Ovary (tissue), 3 donors: ENCODE measurements at regions not wholly inside any gene's neighbourhood (a gene's known extent, or its start where the extent isn't known, plus 50 kb on each side); places are given as distances from the start of the nearest gene placed in this dataset.

Source experiments
- CTCF ChIP-seq, 3 donors: fragments of 450-650 bp in 2 of 3; fragments of 200-600 bp in 1 of 3; IDR thresholded peaks; one replicate each; pipeline versions ENCODE4 v1.5.1 to v1.8.0; 2016 to 2022; ENCODE audit warnings: antibody characterized with exemption in 3 of 3, mild to moderate bottlenecking in 1 of 3
- EP300 ChIP-seq: sonication (generic); formaldehyde crosslinking; IDR thresholded peaks from one replicate; pipeline ENCODE4 v1.6.1; 2017; ENCODE audit warnings: antibody characterized with exemption
- donor health status: DM: no; HTN: no; CAD: no.

GRCh38 chr2:152870239-152870638, 151.8 kb downstream of the ARL6IP6 start:
- TF ChIP-seq CTCF (IDR thresholded peaks at IDR 0.05), result no peak
- no peak for TF ChIP-seq EP300
